Epidermal melanocyte (primary cell): ENCODE measurements at regions not wholly inside any gene's neighbourhood (a gene's known extent, or its start where the extent isn't known, plus 50 kb on each side); places are given as distances from the start of the nearest gene placed in this dataset.

Source experiments
- DNase-seq: peaks from one replicate; pipeline ENCODE4 v3.0.0; 2011; ENCODE audit warnings: low spot score; ENCODE audit not compliant: insufficient read length

DNA sequence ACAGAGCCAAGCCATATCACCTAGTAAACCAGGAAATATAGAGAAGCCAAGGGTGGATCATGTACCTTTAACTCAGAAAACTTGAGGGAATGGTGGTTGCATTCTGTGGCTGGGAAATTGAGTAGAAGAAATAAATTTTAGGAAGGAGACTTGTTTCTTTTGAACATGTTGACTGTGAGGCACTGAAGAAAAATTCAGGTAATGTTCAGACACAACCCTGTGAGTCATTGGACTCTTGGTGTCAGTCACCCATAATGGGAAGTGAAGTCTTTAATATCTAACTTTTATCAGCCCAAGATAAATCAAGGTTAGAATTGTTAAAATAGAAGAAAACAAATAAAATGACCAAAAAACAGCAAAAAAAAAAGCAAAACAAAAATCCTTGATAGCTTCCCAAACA lies 98.8 kb upstream of the GRIK2 start:
- DNase-seq, result no peak

- DNase-seq, result no peak
These were observed 97.1 kb upstream of the GRIK2 start for GRCh38 chr6:101296169-101296960.

DNA sequence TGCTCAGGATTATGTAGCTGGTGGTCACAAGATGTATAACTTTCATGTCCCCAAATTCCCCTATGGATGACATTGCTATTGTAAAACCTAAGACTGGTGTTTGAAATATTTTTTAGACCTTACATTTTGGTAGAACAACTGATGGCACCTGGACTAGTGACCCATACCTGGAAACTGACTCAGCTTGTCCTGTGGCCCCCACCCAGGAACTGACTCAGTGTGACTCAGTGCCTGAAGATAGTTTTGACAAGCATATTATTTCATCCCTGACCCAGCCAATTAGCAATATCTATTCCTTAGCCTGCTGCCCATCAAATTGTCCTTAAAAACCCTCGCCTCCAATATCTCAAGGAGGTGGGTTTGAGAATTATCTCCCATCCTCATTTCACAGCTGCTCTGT lies 90.9 kb upstream of the GRIK2 start:
- no peak for DNase-seq

- DNase-seq, result no peak
These were observed 90.0 kb upstream of the GRIK2 start for GRCh38 chr6:101303495-101303894.

GRCh38 chr6:101312652-101313051 lies 80.9 kb upstream of the GRIK2 start:
- no peak for DNase-seq

DNA sequence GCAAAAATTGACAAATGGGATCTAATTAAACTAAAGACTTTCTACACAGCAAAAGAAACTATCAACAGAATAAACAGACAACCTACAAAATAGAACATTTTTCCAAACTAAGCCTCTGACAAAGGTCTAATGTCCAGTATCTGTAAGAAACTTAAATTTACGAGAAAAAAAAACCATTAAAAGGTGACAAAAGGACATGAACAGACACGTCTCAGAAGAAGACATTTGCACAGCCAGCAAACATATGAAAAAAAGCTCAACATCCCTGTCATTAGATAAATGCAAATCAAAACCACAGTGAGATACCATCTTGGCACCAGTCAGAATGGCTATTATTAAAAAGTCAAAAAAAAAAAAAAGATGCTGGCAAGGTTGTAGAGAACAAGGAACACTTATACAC lies 70.6 kb upstream of the GRIK2 start:
- no peak for DNase-seq

GRCh38 chr6:101326411-101326810 lies 67.1 kb upstream of the GRIK2 start:
- DNase-seq, result no peak

DNA sequence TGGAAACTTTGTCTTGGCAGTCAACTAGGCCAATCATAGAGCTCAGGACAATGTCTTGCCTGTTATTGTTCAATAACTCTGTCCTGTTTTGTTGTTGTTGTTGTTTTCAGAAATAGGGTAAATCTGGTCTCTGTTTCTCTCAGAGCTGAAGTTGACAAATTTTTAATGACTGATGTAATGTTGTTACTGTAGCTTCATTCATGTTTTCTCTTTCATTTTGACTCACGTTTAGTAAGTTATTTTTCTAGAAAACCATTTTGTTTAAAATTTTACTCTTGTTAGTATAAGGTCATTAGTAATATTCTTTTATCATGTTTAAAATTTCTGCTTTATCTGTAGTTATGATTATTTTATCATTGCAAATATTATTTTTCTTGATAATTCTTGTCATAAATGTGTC lies 51.6 kb upstream of the GRIK2 start:
- no peak for DNase-seq
